SK-N-SH (cell line): ENCODE measurements at regions not wholly inside any gene's neighbourhood (a gene's known extent, or its start where the extent isn't known, plus 50 kb on each side); places are given as distances from the start of the nearest gene placed in this dataset.

ENCODE experiments used
- CTCF ChIA-PET: fragments of 300-600, 350-600 bp; formaldehyde crosslinking; extraction: SDS; loops from one replicate; lab custom pipeline; 2021; lab: Yijun Ruan, JAX
- POLR2A ChIA-PET: fragments of 350-600 bp; sonication (Branson Sonifier 250); formaldehyde crosslinking; extraction: SDS; loops from one replicate; lab custom pipeline; 2020; ENCODE audit warnings: antibody characterized with exemption, inconsistent platforms; lab: Yijun Ruan, JAX
- DNase-seq: peaks from one replicate; pipeline ENCODE4 v3.0.0; 2012
- H2AFZ ChIP-seq: fragments of 200-600 bp; sonication (generic); 2 replicates; pipeline ENCODE4 v1.8.1; 2016; ENCODE audit warnings: antibody characterized with exemption, mild to moderate bottlenecking, low read depth
- H3F3A ChIP-seq: fragments of 200-600 bp; sonication (generic); replicated peaks from 2 replicates; pipeline ENCODE3; 2016; ENCODE audit warnings: antibody characterized with exemption, mild to moderate bottlenecking; ENCODE audit not compliant: insufficient read depth
- H3K27ac ChIP-seq, 2 experiments: fragments of 200-500 bp in 1 of 2; fragments of 200-600 bp in 1 of 2; sonication (Bioruptor generic) in 1 of 2; sonication (generic), shearing (Covaris generic) in 1 of 2; 2 replicates each; pipeline versions ENCODE4 v1.5.1 to v1.6.1; 2014 to 2016; ENCODE audit warnings: low read depth in 2 of 2, inconsistent platforms in 1 of 2, low read length in 1 of 2, mild to moderate bottlenecking in 1 of 2, mixed read lengths in 1 of 2
- H3K27me3 ChIP-seq: fragments of 200-600 bp; sonication (generic), shearing (Covaris generic); 2 replicates; pipeline ENCODE4 v1.6.1; 2016; ENCODE audit warnings: mixed run types; ENCODE audit not compliant: insufficient read depth
- H3K36me3 ChIP-seq, 2 experiments: fragments of 200-500 bp in 1 of 2; fragments of 200-600 bp in 1 of 2; sonication (Bioruptor generic) in 1 of 2; sonication (generic) in 1 of 2; replicated peaks in 1 of 2; 2 replicates each; pipeline versions ENCODE3 to v1.5.1; 2014 to 2016; ENCODE audit warnings: low read length in 1 of 2, mild to moderate bottlenecking in 1 of 2; ENCODE audit not compliant: insufficient read depth in 2 of 2, control insufficient read depth in 1 of 2
- H3K4me1 ChIP-seq, 2 experiments: fragments of 200-500 bp in 1 of 2; fragments of 200-600 bp in 1 of 2; sonication (Bioruptor generic) in 1 of 2; sonication (generic), shearing (Covaris generic) in 1 of 2; 2 replicates each; pipeline versions ENCODE4 v1.5.1 to v1.6.1; 2014 to 2016; ENCODE audit warnings: low read depth in 1 of 2, low read length in 1 of 2, mixed run types in 1 of 2; ENCODE audit not compliant: insufficient read depth in 2 of 2, control insufficient read depth in 1 of 2
- H3K4me2 ChIP-seq: fragments of 200-600 bp; sonication (generic), shearing (Covaris generic); 2 replicates; pipeline ENCODE4 v1.6.1; 2017; ENCODE audit warnings: mixed run types
- H3K4me3 ChIP-seq, 2 experiments: fragments of 200-500 bp in 1 of 2; fragments of 200-600 bp in 1 of 2; sonication (Bioruptor generic) in 1 of 2; sonication (generic), shearing (Covaris generic) in 1 of 2; 2 replicates each; pipeline versions ENCODE4 v1.5.1 to v1.8.1; 2014 to 2016; ENCODE audit warnings: low read depth in 2 of 2, inconsistent platforms in 1 of 2, low read length in 1 of 2, mild to moderate bottlenecking in 1 of 2, mixed read lengths in 1 of 2, moderate library complexity in 1 of 2
- H3K79me2 ChIP-seq: fragments of 200-600 bp; sonication (generic); 2 replicates; pipeline ENCODE4 v1.8.1; 2017; ENCODE audit warnings: mild to moderate bottlenecking; ENCODE audit not compliant: insufficient read depth
- H3K9ac ChIP-seq: fragments of 200-600 bp; sonication (generic); 2 replicates; pipeline ENCODE4 v1.6.1; 2017; ENCODE audit warnings: mixed run types
- H3K9me2 ChIP-seq: fragments of 200-600 bp; sonication (generic); 2 replicates; pipeline ENCODE4 v1.6.1; 2017; ENCODE audit warnings: mixed run types
- H3K9me3 ChIP-seq: fragments of 200-600 bp; sonication (generic); 2 replicates; pipeline ENCODE4 v1.6.1; 2017; ENCODE audit warnings: mixed run types, mild to moderate bottlenecking, moderate library complexity
- H4K20me1 ChIP-seq: fragments of 200-600 bp; sonication (generic); 2 replicates; pipeline ENCODE4 v1.6.1; 2017; ENCODE audit warnings: mild to moderate bottlenecking, mixed run types; ENCODE audit not compliant: insufficient read depth
- CHD2 ChIP-seq: fragments of 150-350 bp; IDR thresholded peaks from 2 replicates; pipeline ENCODE4 v1.6.1; 2018; ENCODE audit warnings: low read length; ENCODE audit not compliant: partially characterized antibody
- ELF1 ChIP-seq: IDR thresholded peaks from 2 replicates; pipeline ENCODE4 v1.4.0; 2012
- EP300 ChIP-seq, 2 experiments: IDR thresholded peaks; 2 replicates each; pipeline versions ENCODE4 v1.4.0 to v1.6.1; 2012; ENCODE audit warnings: borderline replicate concordance in 1 of 2, low read depth in 1 of 2, low read length in 1 of 2
- FOSL2 ChIP-seq: IDR thresholded peaks from 2 replicates; pipeline ENCODE4 v1.4.0; 2012; ENCODE audit warnings: low read depth, mild to moderate bottlenecking, moderate library complexity, borderline replicate concordance
- MAX ChIP-seq: IDR thresholded peaks from 2 replicates; pipeline ENCODE4 v1.4.0; 2012; ENCODE audit warnings: low read depth
- NFIC ChIP-seq: IDR thresholded peaks from 2 replicates; pipeline ENCODE4 v1.4.0; 2012; ENCODE audit warnings: borderline replicate concordance
- POLR2AphosphoS5 ChIP-seq: IDR thresholded peaks from 2 replicates; pipeline ENCODE4 v1.6.1; 2012; ENCODE audit warnings: low read depth, low read length
- RAD21 ChIP-seq: IDR thresholded peaks from 2 replicates; pipeline ENCODE4 v1.6.1; 2012; ENCODE audit warnings: mild to moderate bottlenecking, low read length
- RFX5 ChIP-seq: IDR thresholded peaks from 2 replicates; pipeline ENCODE4 v1.6.1; 2012; ENCODE audit warnings: mild to moderate bottlenecking, improper control_type of control experiment, low read length
- RXRA ChIP-seq: IDR thresholded peaks from 2 replicates; pipeline ENCODE4 v1.4.0; 2012; ENCODE audit warnings: low read depth, mild to moderate bottlenecking, borderline replicate concordance
- SIN3A ChIP-seq: IDR thresholded peaks from 2 replicates; pipeline ENCODE4 v1.6.1; 2012; ENCODE audit warnings: low read depth, mild to moderate bottlenecking, low read length, moderate library complexity, borderline replicate concordance
- SMC3 ChIP-seq: IDR thresholded peaks from 2 replicates; pipeline ENCODE4 v1.6.1; 2012; ENCODE audit warnings: low read depth, low read length, improper control_type of control experiment
- TAF1 ChIP-seq: IDR thresholded peaks from 2 replicates; pipeline ENCODE4 v1.6.1; 2012; ENCODE audit warnings: low read depth, mild to moderate bottlenecking, low read length, moderate library complexity, borderline replicate concordance
- TCF12 ChIP-seq: IDR thresholded peaks from 2 replicates; pipeline ENCODE4 v1.4.0; 2012
- TEAD4 ChIP-seq: IDR thresholded peaks from 2 replicates; pipeline ENCODE4 v1.4.0; 2012; ENCODE audit warnings: mild to moderate bottlenecking, borderline replicate concordance; ENCODE audit not compliant: insufficient read depth
- USF2 ChIP-seq: fragments of 150-350 bp; IDR thresholded peaks from 2 replicates; pipeline ENCODE4 v1.6.1; 2017; ENCODE audit warnings: antibody characterized with exemption, low read length, low read depth, borderline replicate concordance
- YY1 ChIP-seq: IDR thresholded peaks from 2 replicates; pipeline ENCODE4 v1.4.0; 2012; ENCODE audit warnings: low read depth, mild to moderate bottlenecking
- WGBS: methylation state at CpG from one replicate; pipeline ENCODE4 v1.1.6; 2017; ENCODE audit warnings: low lambda C conversion rate; 5-methylcytosine and 5-hydroxymethylcytosine counted together
- TF ChIP-seq, protein P1 (sequence below): IDR thresholded peaks from 2 replicates; pipeline ENCODE4 v1.4.0; 2012; ENCODE audit warnings: low read depth, borderline replicate concordance
- TF ChIP-seq, protein P2 (sequence below): IDR thresholded peaks from 2 replicates; pipeline ENCODE4 v1.4.0; 2012; ENCODE audit warnings: low read depth, borderline replicate concordance

- H3K4me1 ChIP-seq: no peaks in the 10 kb centered on the region
- no peaks in the 10 kb centered on the region for H3K36me3 ChIP-seq
- ChIA-PET CTCF (no interaction called here), POLR2A (no interaction called here)
- H3K9ac ChIP-seq: no peak overlapping the region
- no peaks in the 10 kb centered on the region for H3K79me2 ChIP-seq
- H3K9me3 ChIP-seq: no peaks in the 10 kb centered on the region
- TF ChIP-seq ELF1 (no peak), RAD21 (no peak), RXRA (no peak), TAF1 (no peak), USF2 (no peak), TCF12 (no peak), SMC3 (no peak), MAX (no peak), CHD2 (no peak), FOSL2 (no peak), RFX5 (no peak), NFIC (no peak), SIN3A (no peak)
- TF ChIP-seq, protein P1, sequence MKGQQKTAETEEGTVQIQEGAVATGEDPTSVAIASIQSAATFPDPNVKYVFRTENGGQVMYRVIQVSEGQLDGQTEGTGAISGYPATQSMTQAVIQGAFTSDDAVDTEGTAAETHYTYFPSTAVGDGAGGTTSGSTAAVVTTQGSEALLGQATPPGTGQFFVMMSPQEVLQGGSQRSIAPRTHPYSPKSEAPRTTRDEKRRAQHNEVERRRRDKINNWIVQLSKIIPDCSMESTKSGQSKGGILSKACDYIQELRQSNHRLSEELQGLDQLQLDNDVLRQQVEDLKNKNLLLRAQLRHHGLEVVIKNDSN: no peak
- TF ChIP-seq, protein P2, sequence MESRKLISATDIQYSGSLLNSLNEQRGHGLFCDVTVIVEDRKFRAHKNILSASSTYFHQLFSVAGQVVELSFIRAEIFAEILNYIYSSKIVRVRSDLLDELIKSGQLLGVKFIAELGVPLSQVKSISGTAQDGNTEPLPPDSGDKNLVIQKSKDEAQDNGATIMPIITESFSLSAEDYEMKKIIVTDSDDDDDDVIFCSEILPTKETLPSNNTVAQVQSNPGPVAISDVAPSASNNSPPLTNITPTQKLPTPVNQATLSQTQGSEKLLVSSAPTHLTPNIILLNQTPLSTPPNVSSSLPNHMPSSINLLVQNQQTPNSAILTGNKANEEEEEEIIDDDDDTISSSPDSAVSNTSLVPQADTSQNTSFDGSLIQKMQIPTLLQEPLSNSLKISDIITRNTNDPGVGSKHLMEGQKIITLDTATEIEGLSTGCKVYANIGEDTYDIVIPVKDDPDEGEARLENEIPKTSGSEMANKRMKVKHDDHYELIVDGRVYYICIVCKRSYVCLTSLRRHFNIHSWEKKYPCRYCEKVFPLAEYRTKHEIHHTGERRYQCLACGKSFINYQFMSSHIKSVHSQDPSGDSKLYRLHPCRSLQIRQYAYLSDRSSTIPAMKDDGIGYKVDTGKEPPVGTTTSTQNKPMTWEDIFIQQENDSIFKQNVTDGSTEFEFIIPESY: no peak
- no peaks in the 10 kb centered on the region for H3F3A ChIP-seq
- peaks cover 37% of the 10 kb centered on the region for H3K27me3 ChIP-seq
- no peaks in the 10 kb centered on the region for H4K20me1 ChIP-seq
- H2AFZ ChIP-seq: no peak overlapping the region
- WGBS: 5% methylated on average over 10 of the region's 13 CpGs
- H3K27ac ChIP-seq: no peak overlapping the region
- DNase-seq: no peak
- no peaks in the 10 kb centered on the region for H3K9me2 ChIP-seq
- H3K4me3 ChIP-seq: no peak overlapping the region
- H3K4me2 ChIP-seq: no peak overlapping the region
These were observed 89.2 kb upstream of the IRX4 start for GRCh38 chr5:1971944-1972343.

GRCh38 chr5:1967736-1968135 lies 85.0 kb upstream of the IRX4 start:
- Histone ChIP-seq H3K9me2 (no peaks in the 10 kb centered on the region), H3K4me1 (no peaks in the 10 kb centered on the region), H2AFZ (no peak overlapping the region), H3K9ac (no peak overlapping the region), H3K27me3 (peaks cover 41% of the 10 kb centered on the region), H3K4me3 (no peak overlapping the region), H4K20me1 (no peaks in the 10 kb centered on the region), H3K4me2 (no peak overlapping the region), H3F3A (no peaks in the 10 kb centered on the region), H3K36me3 (no peaks in the 10 kb centered on the region), H3K9me3 (no peaks in the 10 kb centered on the region), H3K27ac (no peak overlapping the region), H3K79me2 (no peaks in the 10 kb centered on the region)
- no peak for DNase-seq
- ChIA-PET POLR2A (no interaction called here), CTCF (no interaction called here)
- WGBS: 0% methylated on average over 6 of the region's 6 CpGs
- no peak for TF ChIP-seq YY1
- no peak for TF ChIP-seq EP300 (IDR thresholded peaks at IDR 0.05; ENCODE audit: borderline replicate concordance in 1 of 2, low read depth in 1 of 2, low read length in 1 of 2)
- no peak for TF ChIP-seq POLR2AphosphoS5
- TF ChIP-seq TEAD4: no peak
